ENCODE measurements at regions not wholly inside any gene's neighbourhood (a gene's known extent, or its start where the extent isn't known, plus 50 kb on each side); places are given as distances from the start of the nearest gene placed in this dataset.

DNA sequence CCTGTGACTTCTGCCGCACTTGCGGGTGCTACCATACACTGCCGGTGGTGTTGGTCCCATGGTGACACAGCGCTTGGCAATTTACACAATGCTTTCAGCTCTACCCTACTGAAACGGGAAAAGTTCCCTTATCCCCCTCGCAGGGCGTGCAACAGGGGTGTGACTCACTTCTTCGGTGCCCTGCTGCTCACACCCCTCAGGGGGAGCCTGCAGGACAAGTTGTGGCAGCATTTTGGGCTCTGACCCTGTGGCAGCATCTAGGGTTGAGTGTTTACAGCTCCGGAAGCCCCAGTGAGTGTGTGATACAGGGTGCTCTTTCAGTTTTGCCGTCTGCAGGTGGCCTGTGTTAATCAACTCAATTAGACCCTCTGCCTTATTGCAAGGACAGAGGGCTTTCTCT lies 324.7 kb upstream of the RGMA start:
- H3K9ac ChIP-seq (ENCODE audit: insufficient read depth in 1 of 2, low read depth in 2 of 2, low read length in 2 of 2): no peak overlapping the region
- H2AFZ ChIP-seq (ENCODE audit: low read depth, low read length): no peak overlapping the region
- H3K27ac ChIP-seq (ENCODE audit: extremely low read depth, low read depth, low read length): no peak overlapping the region
- TF ChIP-seq, protein P1, sequence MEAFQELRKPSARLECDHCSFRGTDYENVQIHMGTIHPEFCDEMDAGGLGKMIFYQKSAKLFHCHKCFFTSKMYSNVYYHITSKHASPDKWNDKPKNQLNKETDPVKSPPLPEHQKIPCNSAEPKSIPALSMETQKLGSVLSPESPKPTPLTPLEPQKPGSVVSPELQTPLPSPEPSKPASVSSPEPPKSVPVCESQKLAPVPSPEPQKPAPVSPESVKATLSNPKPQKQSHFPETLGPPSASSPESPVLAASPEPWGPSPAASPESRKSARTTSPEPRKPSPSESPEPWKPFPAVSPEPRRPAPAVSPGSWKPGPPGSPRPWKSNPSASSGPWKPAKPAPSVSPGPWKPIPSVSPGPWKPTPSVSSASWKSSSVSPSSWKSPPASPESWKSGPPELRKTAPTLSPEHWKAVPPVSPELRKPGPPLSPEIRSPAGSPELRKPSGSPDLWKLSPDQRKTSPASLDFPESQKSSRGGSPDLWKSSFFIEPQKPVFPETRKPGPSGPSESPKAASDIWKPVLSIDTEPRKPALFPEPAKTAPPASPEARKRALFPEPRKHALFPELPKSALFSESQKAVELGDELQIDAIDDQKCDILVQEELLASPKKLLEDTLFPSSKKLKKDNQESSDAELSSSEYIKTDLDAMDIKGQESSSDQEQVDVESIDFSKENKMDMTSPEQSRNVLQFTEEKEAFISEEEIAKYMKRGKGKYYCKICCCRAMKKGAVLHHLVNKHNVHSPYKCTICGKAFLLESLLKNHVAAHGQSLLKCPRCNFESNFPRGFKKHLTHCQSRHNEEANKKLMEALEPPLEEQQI (IDR thresholded peaks at IDR 0.05): no peak
- TF ChIP-seq BRCA1 (IDR thresholded peaks at IDR 0.05) (no peak), BRCA1 (CRISPR knock-in tag; IDR thresholded peaks at IDR 0.05) (no peak), CEBPB (tag; IDR thresholded peaks at IDR 0.05) (no peak), ZNF347 (CRISPR knock-in tag; IDR thresholded peaks at IDR 0.05; ENCODE audit: low read depth) (no peak), SMARCA5 (IDR thresholded peaks at IDR 0.05) (no peak), PTTG1 (tag; IDR thresholded peaks at IDR 0.05; ENCODE audit: low read depth) (no peak), NR2F6 (CRISPR knock-in tag; IDR thresholded peaks at IDR 0.05) (no peak), EWSR1 (IDR thresholded peaks at IDR 0.05; ENCODE audit: borderline replicate concordance, low read depth, partially characterized antibody) (no peak), CREM (IDR thresholded peaks at IDR 0.05; ENCODE audit: low read depth) (no peak), ESRRB (CRISPR knock-in tag; IDR thresholded peaks at IDR 0.05; ENCODE audit: borderline replicate concordance) (no peak), HDAC6 (IDR thresholded peaks at IDR 0.05; ENCODE audit: low read depth, low read length) (no peak), MAFF (IDR thresholded peaks at IDR 0.05; ENCODE audit: low read length) (no peak), FOXJ3 (CRISPR knock-in tag; IDR thresholded peaks at IDR 0.05) (no peak)
- TF ChIP-seq, protein P2, sequence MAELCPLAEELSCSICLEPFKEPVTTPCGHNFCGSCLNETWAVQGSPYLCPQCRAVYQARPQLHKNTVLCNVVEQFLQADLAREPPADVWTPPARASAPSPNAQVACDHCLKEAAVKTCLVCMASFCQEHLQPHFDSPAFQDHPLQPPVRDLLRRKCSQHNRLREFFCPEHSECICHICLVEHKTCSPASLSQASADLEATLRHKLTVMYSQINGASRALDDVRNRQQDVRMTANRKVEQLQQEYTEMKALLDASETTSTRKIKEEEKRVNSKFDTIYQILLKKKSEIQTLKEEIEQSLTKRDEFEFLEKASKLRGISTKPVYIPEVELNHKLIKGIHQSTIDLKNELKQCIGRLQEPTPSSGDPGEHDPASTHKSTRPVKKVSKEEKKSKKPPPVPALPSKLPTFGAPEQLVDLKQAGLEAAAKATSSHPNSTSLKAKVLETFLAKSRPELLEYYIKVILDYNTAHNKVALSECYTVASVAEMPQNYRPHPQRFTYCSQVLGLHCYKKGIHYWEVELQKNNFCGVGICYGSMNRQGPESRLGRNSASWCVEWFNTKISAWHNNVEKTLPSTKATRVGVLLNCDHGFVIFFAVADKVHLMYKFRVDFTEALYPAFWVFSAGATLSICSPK (IDR thresholded peaks at IDR 0.05; ENCODE audit: borderline replicate concordance): no peak
- TF ChIP-seq, protein P3, sequence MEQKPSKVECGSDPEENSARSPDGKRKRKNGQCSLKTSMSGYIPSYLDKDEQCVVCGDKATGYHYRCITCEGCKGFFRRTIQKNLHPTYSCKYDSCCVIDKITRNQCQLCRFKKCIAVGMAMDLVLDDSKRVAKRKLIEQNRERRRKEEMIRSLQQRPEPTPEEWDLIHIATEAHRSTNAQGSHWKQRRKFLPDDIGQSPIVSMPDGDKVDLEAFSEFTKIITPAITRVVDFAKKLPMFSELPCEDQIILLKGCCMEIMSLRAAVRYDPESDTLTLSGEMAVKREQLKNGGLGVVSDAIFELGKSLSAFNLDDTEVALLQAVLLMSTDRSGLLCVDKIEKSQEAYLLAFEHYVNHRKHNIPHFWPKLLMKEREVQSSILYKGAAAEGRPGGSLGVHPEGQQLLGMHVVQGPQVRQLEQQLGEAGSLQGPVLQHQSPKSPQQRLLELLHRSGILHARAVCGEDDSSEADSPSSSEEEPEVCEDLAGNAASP (IDR thresholded peaks at IDR 0.05): no peak
- 0 out of 5 replicates have a peak, but pooled peaks cover 0 to 5% of the 10 kb centered on the region in 2 experiments for H3K27me3 ChIP-seq (ENCODE audit: control insufficient read depth in 2 of 2, insufficient read depth in 2 of 2, low read length in 2 of 2)
- no peak for FAIRE-seq
- H3K4me3 ChIP-seq: no peak overlapping the region
- no peaks in the 10 kb centered on the region for H3K4me1 ChIP-seq (replicated peaks in 1 of 2; ENCODE audit: control insufficient read depth in 2 of 2, insufficient read depth in 2 of 2, low read length in 2 of 2)
- H3K9me3 ChIP-seq (replicated peaks; ENCODE audit: control insufficient read depth, insufficient read depth, low read depth, low read length): no peaks in the 10 kb centered on the region
- no TSS peak for BruUV-seq (replicated peaks)
- POLR2A ChIA-PET: no interaction called here
- no peak for DNase-seq (ENCODE audit: extremely low read depth in 1 of 4, low spot score in 3 of 4)
- no peaks in the 10 kb centered on the region for H3K79me2 ChIP-seq (ENCODE audit: control insufficient read depth, insufficient read depth, low read length)
- no peaks in the 10 kb centered on the region for H3K36me3 ChIP-seq (ENCODE audit: control insufficient read depth, insufficient read depth, low read length)
- no peak overlapping the region for H3K4me2 ChIP-seq (ENCODE audit: insufficient read depth, low read length)
- no peak for ATAC-seq
- intact Hi-C loops (cut with micrococcal nuclease): no loop called here
- no peaks in the 10 kb centered on the region for H4K20me1 ChIP-seq (replicated peaks; ENCODE audit: control insufficient read depth, insufficient read depth, low read length)
- no peaks in the 10 kb centered on the region for H3K9me1 ChIP-seq (ENCODE audit: control insufficient read depth, insufficient read depth, low read length)
- 0% methylated on average over 10 of the region's 10 CpGs for WGBS (ENCODE audit: insufficient coverage, low coverage, missing lambda C conversion rate)
- in situ Hi-C loops (cut with MboI): no loop called here
- CTCF ChIA-PET (ENCODE audit: low intra/inter-chr PET ratio): no interaction called here

Data from K562 (cell line).